Body of pancreas (tissue), 4 donors: ENCODE measurements at regions not wholly inside any gene's neighbourhood (a gene's known extent, or its start where the extent isn't known, plus 50 kb on each side); places are given as distances from the start of the nearest gene placed in this dataset.

Experiments
- CTCF ChIP-seq, 7 experiments: fragments of 450-650 bp in 4 of 7; fragments of 200-600 bp in 3 of 7; sonication (generic) in 3 of 7; IDR thresholded peaks; one replicate each; pipeline ENCODE4 v1.5.1; 2016 to 2019; ENCODE audit warnings: antibody characterized with exemption in 7 of 7
- POLR2A ChIP-seq, 3 donors: fragments of 450-650 bp; IDR thresholded peaks; one replicate each; pipeline ENCODE4 v1.6.1; 2016; ENCODE audit warnings: antibody characterized with exemption in 3 of 3, mild to moderate bottlenecking in 2 of 3

- TF ChIP-seq CTCF (IDR thresholded peaks at IDR 0.05): no peak
- no peak for TF ChIP-seq POLR2A (IDR thresholded peaks at IDR 0.05)
These were observed 341.5 kb upstream of the TMPO start for GRCh38 chr12:98173773-98174427.
